GM19238 (cell line): ENCODE measurements at regions not wholly inside any gene's neighbourhood (a gene's known extent, or its start where the extent isn't known, plus 50 kb on each side); places are given as distances from the start of the nearest gene placed in this dataset.

Experiments used
- DNase-seq: peaks from one replicate; pipeline ENCODE4 v3.0.0; 2011; ENCODE audit warnings: low spot score; ENCODE audit not compliant: insufficient read length

DNA sequence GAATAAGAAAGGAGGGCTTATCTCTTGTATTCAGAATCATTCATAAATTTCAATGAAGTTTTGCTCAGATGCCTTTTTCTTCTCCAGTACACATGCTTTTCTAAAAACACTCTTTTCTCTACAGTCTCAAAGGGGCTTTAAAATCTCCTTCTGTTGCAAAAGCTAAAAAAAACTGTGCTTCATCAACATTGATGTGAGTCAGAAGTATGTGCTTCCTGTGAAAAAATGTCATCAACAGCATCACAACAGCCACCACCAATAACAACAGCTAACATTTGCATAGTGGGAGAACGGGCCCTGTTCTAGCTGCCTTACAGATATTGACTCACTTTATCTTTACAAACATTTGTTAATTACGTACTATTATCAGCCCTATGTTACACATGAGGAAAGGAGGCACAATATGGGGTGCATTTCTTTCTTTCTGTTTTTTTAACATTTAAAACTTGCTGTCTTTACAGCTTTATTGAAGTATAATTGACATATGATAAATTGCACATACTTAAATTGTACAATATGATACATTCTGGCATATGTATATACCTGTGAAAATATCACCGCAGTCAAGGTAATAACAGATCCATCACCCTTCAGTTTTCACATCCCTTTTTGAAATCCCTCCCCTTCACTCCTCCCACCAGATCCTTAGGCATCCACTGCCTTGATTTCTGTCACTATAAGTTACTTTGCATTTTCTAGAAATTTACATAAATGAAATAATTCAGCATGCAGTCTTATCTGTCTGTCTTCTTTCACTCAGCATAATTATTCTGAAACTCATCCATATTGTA lies 1605.4 kb upstream of the LRRTM3 start:
- DNase-seq = no peak

GRCh38 chr10:65323802-65324201 lies 1602.0 kb upstream of the LRRTM3 start:
- no peak for DNase-seq

DNA sequence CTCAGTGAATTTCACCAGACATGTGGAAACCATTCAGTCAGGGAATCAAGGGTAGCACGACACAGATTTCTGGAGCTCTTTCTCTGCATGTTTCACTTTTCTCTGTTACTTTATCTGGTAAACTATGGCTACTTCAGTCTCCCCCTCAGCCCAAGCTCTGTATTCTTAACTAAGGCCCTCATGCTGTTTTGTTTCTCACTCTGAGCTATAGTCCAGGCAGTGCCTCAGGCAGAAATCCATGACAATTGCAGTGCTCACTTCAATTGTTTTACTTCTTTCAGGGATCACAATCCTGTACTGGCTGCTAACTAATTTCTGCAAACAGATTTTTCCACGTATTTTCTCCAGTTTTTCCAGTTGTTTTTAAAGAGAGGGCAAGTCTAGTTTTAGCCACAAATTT lies 1599.9 kb upstream of the LRRTM3 start:
- DNase-seq = no peak

DNA sequence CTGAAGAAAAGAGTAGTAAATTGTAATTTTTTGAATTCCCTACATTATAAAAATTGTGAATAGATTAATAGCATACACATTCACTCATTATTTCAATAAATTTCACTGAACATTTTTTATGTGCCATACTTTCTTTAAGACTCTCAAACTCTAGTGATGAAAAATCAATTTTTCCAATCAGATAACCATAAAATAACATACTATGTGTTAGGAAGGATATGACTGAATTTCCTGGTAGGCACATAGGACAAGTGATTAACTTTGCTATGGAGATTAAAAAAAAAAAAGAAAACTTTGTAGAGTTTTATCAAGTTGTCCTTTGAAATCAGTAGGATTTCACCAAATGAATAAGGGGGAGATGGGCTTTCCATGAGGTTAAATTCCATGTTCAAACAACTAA lies 1597.3 kb upstream of the LRRTM3 start:
- DNase-seq = no peak

GRCh38 chr10:65335311-65335710 lies 1590.5 kb upstream of the LRRTM3 start:
- DNase-seq = no peak

DNA sequence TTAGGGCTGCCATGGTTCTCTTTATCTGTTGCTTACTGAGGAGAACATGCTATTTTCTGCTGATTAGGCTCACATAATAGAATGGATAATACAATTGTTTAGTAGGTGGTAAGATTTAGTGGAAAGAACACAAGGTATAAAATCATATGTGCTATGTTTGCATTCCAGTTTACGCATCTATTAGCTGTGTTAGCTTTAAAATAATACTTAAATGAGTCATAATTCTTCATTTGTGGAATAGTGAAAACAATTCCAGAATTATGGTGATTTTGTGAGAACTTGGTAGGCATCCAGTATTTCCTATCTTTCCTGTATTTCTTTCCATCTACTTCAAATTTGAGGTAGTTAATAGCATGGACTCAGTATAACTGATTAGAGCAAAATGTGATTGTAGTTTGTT lies 1585.5 kb upstream of the LRRTM3 start:
- no peak for DNase-seq

DNA sequence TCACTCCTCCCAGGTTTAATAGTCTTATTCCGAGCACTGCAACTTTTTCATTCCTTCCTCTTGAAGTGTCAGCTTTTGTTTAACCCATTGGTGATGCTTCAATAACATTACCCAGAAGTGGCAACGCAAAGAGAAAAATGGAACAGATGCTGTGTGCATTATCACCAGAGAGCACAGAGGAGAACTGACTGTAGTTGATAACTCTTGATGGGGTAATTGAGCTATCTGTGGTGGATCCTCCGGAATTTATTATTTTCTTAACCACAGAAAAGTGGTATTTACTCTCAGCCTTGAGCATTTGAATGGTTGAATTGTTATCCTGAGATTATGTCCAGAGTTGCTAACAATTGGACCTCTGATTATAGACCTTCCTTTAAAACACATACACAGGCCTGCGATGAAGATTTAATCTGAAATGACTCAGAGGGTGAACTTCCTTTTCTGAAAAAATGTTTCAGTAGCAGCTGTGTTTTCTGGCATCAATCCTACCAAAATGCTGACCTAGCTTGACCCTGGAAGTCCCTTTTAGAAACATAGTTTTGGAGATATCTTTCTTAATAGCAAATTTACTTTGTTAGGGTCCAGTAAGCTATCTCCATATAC lies 1584.4 kb upstream of the LRRTM3 start:
- DNase-seq = no peak

- DNase-seq = no peak
Measured at GRCh38 chr10:65342245-65342644, 1583.6 kb upstream of the LRRTM3 start.

GRCh38 chr10:65346466-65346865 lies 1579.4 kb upstream of the LRRTM3 start:
- DNase-seq = no peak

- no peak for DNase-seq
Measured at GRCh38 chr10:65348637-65349036, 1577.2 kb upstream of the LRRTM3 start.

- DNase-seq = no peak
Measured at GRCh38 chr10:65350611-65351010, 1575.2 kb upstream of the LRRTM3 start.

GRCh38 chr10:65355141-65355680 lies 1570.6 kb upstream of the LRRTM3 start:
- no peak for DNase-seq

GRCh38 chr10:65358565-65358964 lies 1567.3 kb upstream of the LRRTM3 start:
- no peak for DNase-seq

GRCh38 chr10:65360497-65360896 lies 1565.3 kb upstream of the LRRTM3 start:
- no peak for DNase-seq

DNA sequence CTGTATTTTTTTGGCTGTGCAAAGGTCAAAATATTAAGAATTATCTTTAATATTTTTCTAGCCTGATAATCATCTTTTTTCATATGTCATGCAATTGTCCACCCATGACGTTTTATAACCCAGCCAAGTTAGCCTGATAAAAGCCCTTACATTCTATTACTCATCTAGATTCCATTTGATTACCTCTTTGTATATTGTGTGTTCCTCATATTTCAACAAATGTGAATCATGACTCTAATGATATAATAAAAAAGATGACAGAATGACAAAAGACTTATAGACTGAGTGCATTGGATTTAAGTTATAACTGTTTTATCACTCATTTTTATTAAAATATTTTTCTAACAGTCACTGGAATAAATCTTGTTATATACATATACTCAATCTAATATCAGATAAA lies 1560.0 kb upstream of the LRRTM3 start:
- no peak for DNase-seq

DNA sequence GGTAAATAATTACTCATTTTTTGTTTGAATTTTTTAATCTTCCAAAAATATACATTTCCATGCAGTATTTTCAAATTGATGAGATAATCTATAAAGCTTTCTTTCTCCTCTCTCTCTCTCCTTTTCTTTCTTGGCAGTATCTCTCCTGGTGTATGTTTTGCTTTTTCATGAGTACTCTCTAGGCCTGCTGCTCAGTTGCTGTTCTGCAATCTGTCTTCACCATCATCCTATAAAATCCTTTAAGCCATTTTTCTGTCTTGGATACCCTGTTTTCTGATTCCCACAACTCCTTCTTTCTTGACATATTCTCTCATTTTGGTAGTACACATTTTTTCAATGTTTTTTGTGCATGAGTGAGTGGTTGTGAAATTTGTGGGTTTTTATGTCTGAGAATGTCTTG lies 1558.1 kb upstream of the LRRTM3 start:
- DNase-seq = no peak

- DNase-seq = no peak
Measured at GRCh38 chr10:65375528-65375927, 1550.3 kb upstream of the LRRTM3 start.

- DNase-seq = no peak
Measured at GRCh38 chr10:65377687-65378086, 1548.1 kb upstream of the LRRTM3 start.

DNA sequence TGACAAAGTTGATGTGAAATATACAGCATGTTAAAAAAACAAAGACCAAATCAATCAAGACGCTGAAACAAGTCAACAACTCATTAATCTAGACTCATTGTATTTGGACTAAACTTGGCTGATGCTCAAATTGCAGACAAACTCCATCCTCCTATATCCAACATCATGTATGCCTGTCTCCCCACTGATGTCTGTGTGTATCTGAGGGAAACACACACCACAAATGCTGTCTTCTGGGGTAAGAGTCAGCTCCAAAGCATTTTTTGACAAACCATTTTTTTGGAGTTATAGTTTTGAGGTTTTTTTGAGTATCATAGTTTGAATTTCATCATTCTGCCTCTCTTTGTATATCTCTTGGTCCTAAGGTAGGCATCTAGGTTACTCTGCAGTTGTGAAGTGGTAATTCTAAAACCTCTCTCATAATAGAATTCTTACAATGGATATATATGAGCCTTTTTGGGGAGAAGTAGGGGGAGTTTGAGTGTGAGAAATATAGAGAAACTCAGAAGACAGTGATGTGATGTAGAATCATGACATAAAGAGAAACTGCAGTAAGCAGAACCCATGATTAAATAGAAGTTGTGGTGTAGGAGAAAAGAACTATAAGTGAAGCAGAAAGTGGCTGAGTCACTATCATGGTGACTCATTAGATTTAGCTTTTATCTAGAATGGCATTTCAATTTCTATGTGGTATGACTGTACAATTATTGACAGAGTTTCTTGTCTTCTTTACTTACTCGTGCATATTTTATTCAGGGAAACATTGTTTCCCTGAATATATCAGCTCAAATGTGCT lies 1531.1 kb upstream of the LRRTM3 start:
- DNase-seq = no peak

DNA sequence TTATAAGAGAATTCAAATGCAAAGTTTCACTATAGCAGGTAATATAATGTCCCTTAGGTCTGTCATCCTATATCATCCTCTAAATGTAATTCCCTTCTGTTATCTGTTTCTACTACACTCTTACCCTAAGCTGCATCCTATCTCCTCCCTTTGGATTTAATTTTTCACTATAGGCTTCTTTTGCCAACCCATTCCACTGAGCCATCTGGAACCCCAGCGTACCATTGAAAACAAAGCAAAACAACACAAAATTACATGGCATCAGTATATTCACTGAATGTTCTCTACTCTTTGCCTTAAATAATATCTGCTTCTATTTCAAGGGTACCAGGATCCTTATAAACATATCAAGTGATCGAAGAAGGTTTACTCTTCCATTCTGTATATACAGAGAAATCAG lies 1530.2 kb upstream of the LRRTM3 start:
- DNase-seq = no peak

DNA sequence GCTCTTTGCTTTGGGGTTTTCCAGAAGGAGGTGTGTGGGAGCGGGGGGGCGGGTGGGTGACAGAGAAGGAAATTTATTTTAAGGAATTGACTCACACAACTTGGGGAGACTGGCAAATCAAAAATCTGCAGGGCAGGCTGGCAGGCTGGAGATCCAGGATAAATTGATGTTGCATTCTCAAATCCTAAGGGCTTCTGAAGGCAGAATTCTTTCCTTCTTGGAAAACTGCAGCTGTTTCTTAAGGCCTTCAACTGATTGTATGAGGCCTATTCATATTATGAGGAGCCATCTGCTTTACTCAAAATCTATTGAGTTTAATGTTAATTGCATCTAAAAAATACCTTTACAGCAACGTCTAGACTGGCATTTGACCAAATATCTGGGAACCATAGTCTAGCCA lies 1528.8 kb upstream of the LRRTM3 start:
- no peak for DNase-seq

GRCh38 chr10:65408401-65408800 lies 1517.4 kb upstream of the LRRTM3 start:
- DNase-seq = no peak
